HT-29 (cell line): ENCODE measurements at regions not wholly inside any gene's neighbourhood (a gene's known extent, or its start where the extent isn't known, plus 50 kb on each side); places are given as distances from the start of the nearest gene placed in this dataset.

Source experiments
- DNase-seq: peaks from one replicate; pipeline ENCODE4 v3.0.0-alpha.2; 2015; ENCODE audit warnings: low spot score

- no peak for DNase-seq
Observed at GRCh38 chr1:82972841-82973553, 1025.9 kb downstream of the TTLL7 start.

GRCh38 chr1:82969340-82969739 is 1029.6 kb downstream of the TTLL7 start:
- DNase-seq = no peak

- DNase-seq = no peak
Observed at GRCh38 chr1:82962658-82963057, 1036.3 kb downstream of the TTLL7 start.

GRCh38 chr1:82950606-82951200 is 1048.2 kb downstream of the TTLL7 start:
- DNase-seq = no peak

GRCh38 chr1:82948386-82948785 is 1050.5 kb downstream of the TTLL7 start:
- no peak for DNase-seq

- DNase-seq = no peak
Observed at GRCh38 chr1:82947278-82947677, 1051.7 kb downstream of the TTLL7 start.

GRCh38 chr1:82946096-82946605 is 1052.8 kb downstream of the TTLL7 start:
- no peak for DNase-seq

- no peak for DNase-seq
Observed at GRCh38 chr1:82944822-82945221, 1054.1 kb downstream of the TTLL7 start.

- DNase-seq = peak; percentile 9
Observed at GRCh38 chr1:82934074-82934473, 1064.9 kb downstream of the TTLL7 start.

GRCh38 chr1:82932727-82933126 is 1066.2 kb downstream of the TTLL7 start:
- no peak for DNase-seq

- no peak for DNase-seq
Observed at GRCh38 chr1:82932207-82932606, 1066.7 kb downstream of the TTLL7 start.

GRCh38 chr1:82931006-82931405 is 1067.9 kb downstream of the TTLL7 start:
- DNase-seq = peak; percentile 54

GRCh38 chr1:82927753-82928152 is 1071.2 kb downstream of the TTLL7 start:
- no peak for DNase-seq

- DNase-seq = no peak
Observed at GRCh38 chr1:82924666-82925065, 1074.3 kb downstream of the TTLL7 start.

- DNase-seq = no peak
Observed at GRCh38 chr1:82923931-82924330, 1075.0 kb downstream of the TTLL7 start.

- no peak for DNase-seq
Observed at GRCh38 chr1:82921759-82922158, 1077.2 kb downstream of the TTLL7 start.

- DNase-seq = peak; percentile 21
Observed at GRCh38 chr1:82920418-82921248, 1078.3 kb downstream of the TTLL7 start.

- peak; percentile 5 for DNase-seq
Observed at GRCh38 chr1:82919837-82920236, 1079.1 kb downstream of the TTLL7 start.

GRCh38 chr1:82907313-82907712 is 1091.6 kb downstream of the TTLL7 start:
- DNase-seq = no peak

GRCh38 chr1:82903626-82904025 is 1095.3 kb downstream of the TTLL7 start:
- no peak for DNase-seq

GRCh38 chr1:82901561-82901960 is 1097.4 kb downstream of the TTLL7 start:
- no peak for DNase-seq

- no peak for DNase-seq
Observed at GRCh38 chr1:82901118-82901517, 1097.8 kb downstream of the TTLL7 start.
